WERI-Rb-1 (cell line): ENCODE measurements at regions not wholly inside any gene's neighbourhood (a gene's known extent, or its start where the extent isn't known, plus 50 kb on each side); places are given as distances from the start of the nearest gene placed in this dataset.

Experiments
- DNase-seq: peaks from one replicate; pipeline ENCODE4 v3.0.0-alpha.2; 2020
- H3K27ac ChIP-seq: fragments of 250-450 bp; sonication (Bioruptor Pico); 2 replicates; pipeline ENCODE4 v1.5.1; 2020; ENCODE audit warnings: mild to moderate bottlenecking, moderate library complexity
- H3K27me3 ChIP-seq: fragments of 250-450 bp; sonication (Bioruptor Pico); 2 replicates; pipeline ENCODE4 v1.5.1; 2021; ENCODE audit warnings: mild to moderate bottlenecking, low read depth, moderate library complexity; ENCODE audit not compliant: insufficient read depth, severe bottlenecking
- H3K36me3 ChIP-seq: fragments of 250-450 bp; sonication (Bioruptor Pico); 2 replicates; pipeline ENCODE4 v1.5.1; 2020; ENCODE audit warnings: mild to moderate bottlenecking, moderate library complexity
- H3K4me3 ChIP-seq: 2 replicates; pipeline ENCODE4 v1.5.1; 2011; ENCODE audit warnings: low read depth, mild to moderate bottlenecking, control low read depth, low read length
- H3K9me3 ChIP-seq: fragments of 250-450 bp; sonication (Bioruptor Pico); 2 replicates; pipeline ENCODE4 v1.5.1; 2021; ENCODE audit warnings: mild to moderate bottlenecking, moderate library complexity; ENCODE audit not compliant: severe bottlenecking
- CTCF ChIP-seq: IDR thresholded peaks from 2 replicates; pipeline ENCODE4 v1.5.1; 2011; ENCODE audit warnings: low read depth, mild to moderate bottlenecking, control low read depth, inconsistent platforms, low read length

- DNase-seq, result no peak
- Histone ChIP-seq H3K36me3 (no peaks in the 10 kb centered on the region), H3K27me3 (no peaks in the 10 kb centered on the region), H3K4me3 (no peak overlapping the region), H3K27ac (no peak overlapping the region), H3K9me3 (no peaks in the 10 kb centered on the region)
- TF ChIP-seq CTCF, result no peak
Measured at GRCh38 chr2:216557820-216558219, 59.2 kb downstream of the RPL37A start.

- DNase-seq, result no peak
- peaks cover 1% of the 10 kb centered on the region for H3K9me3 ChIP-seq
- H3K27ac ChIP-seq, result no peak overlapping the region
- no peaks in the 10 kb centered on the region for H3K36me3 ChIP-seq
- no peaks in the 10 kb centered on the region for H3K27me3 ChIP-seq
- TF ChIP-seq CTCF, result no peak
- no peak overlapping the region for H3K4me3 ChIP-seq
Measured at GRCh38 chr2:216559625-216560156, 61.0 kb downstream of the RPL37A start.

- Histone ChIP-seq H3K27ac (no peak overlapping the region), H3K4me3 (no peak overlapping the region), H3K36me3 (no peaks in the 10 kb centered on the region), H3K27me3 (no peaks in the 10 kb centered on the region), H3K9me3 (peaks cover 3% of the 10 kb centered on the region)
- DNase-seq, result no peak
- TF ChIP-seq CTCF, result no peak
Measured at GRCh38 chr2:216560838-216561270, 62.2 kb downstream of the RPL37A start.

GRCh38 chr2:216562696-216563435 lies 64.2 kb downstream of the RPL37A start:
- Histone ChIP-seq H3K27ac (no peak overlapping the region), H3K36me3 (no peaks in the 10 kb centered on the region), H3K9me3 (peaks cover 3% of the 10 kb centered on the region), H3K4me3 (no peak overlapping the region), H3K27me3 (no peaks in the 10 kb centered on the region)
- no peak for DNase-seq
- TF ChIP-seq CTCF, result no peak

- Histone ChIP-seq H3K27me3 (no peaks in the 10 kb centered on the region), H3K4me3 (no peak overlapping the region), H3K9me3 (peaks cover 3% of the 10 kb centered on the region), H3K27ac (no peak overlapping the region), H3K36me3 (no peaks in the 10 kb centered on the region)
- no peak for DNase-seq
- TF ChIP-seq CTCF, result no peak
Measured at GRCh38 chr2:216563646-216564045, 65.0 kb downstream of the RPL37A start.

GRCh38 chr2:216564611-216565010 lies 66.0 kb downstream of the RPL37A start:
- DNase-seq, result no peak
- no peak for TF ChIP-seq CTCF
- Histone ChIP-seq H3K36me3 (no peaks in the 10 kb centered on the region), H3K27ac (no peak overlapping the region), H3K27me3 (no peaks in the 10 kb centered on the region), H3K9me3 (peaks cover 3% of the 10 kb centered on the region), H3K4me3 (no peak overlapping the region)
